ENCODE measurements at regions not wholly inside any gene's neighbourhood (a gene's known extent, or its start where the extent isn't known, plus 50 kb on each side); places are given as distances from the start of the nearest gene placed in this dataset.

GRCh38 chr2:66679442-66679841 is 244.5 kb downstream of the MEIS1 start:
- in situ Hi-C loops (cut with MboI; ENCODE audit: low sequenced_read_pairs, unreplicated experiment) = no loop called here
- no peak for TF ChIP-seq CTCF (IDR thresholded peaks at IDR 0.05; ENCODE audit: borderline replicate concordance, control extremely low read depth, extremely low read depth, insufficient read depth, missing control alignments)
- DNase-seq (ENCODE audit: low spot score) = no peak

GRCh38 chr2:66682476-66682875 is 247.6 kb downstream of the MEIS1 start:
- TF ChIP-seq CTCF (IDR thresholded peaks at IDR 0.05; ENCODE audit: borderline replicate concordance, control extremely low read depth, extremely low read depth, insufficient read depth, missing control alignments) = no peak
- in situ Hi-C loops (cut with MboI; ENCODE audit: low sequenced_read_pairs, unreplicated experiment) = no loop called here
- DNase-seq (ENCODE audit: low spot score) = no peak

GRCh38 chr2:66683064-66683463 is 248.1 kb downstream of the MEIS1 start:
- in situ Hi-C loops (cut with MboI; ENCODE audit: low sequenced_read_pairs, unreplicated experiment) = no loop called here
- TF ChIP-seq CTCF (IDR thresholded peaks at IDR 0.05; ENCODE audit: borderline replicate concordance, control extremely low read depth, extremely low read depth, insufficient read depth, missing control alignments) = no peak
- no peak for DNase-seq (ENCODE audit: low spot score)

GRCh38 chr2:66683599-66683998 is 248.7 kb downstream of the MEIS1 start:
- TF ChIP-seq CTCF (IDR thresholded peaks at IDR 0.05; ENCODE audit: borderline replicate concordance, control extremely low read depth, extremely low read depth, insufficient read depth, missing control alignments) = no peak
- DNase-seq (ENCODE audit: low spot score) = no peak
- in situ Hi-C loops (cut with MboI; ENCODE audit: low sequenced_read_pairs, unreplicated experiment) = no loop called here

GRCh38 chr2:66684289-66684688 is 249.4 kb downstream of the MEIS1 start:
- in situ Hi-C loops (cut with MboI; ENCODE audit: low sequenced_read_pairs, unreplicated experiment) = no loop called here
- no peak for TF ChIP-seq CTCF (IDR thresholded peaks at IDR 0.05; ENCODE audit: borderline replicate concordance, control extremely low read depth, extremely low read depth, insufficient read depth, missing control alignments)
- no peak for DNase-seq (ENCODE audit: low spot score)

GRCh38 chr2:66686755-66687154 is 251.8 kb downstream of the MEIS1 start:
- in situ Hi-C loops (cut with MboI; ENCODE audit: low sequenced_read_pairs, unreplicated experiment) = no loop called here
- DNase-seq (ENCODE audit: low spot score) = no peak

More at GRCh38 chr2:66686755-66687154, 251.8 kb downstream of the MEIS1 start:
- TF ChIP-seq CTCF (IDR thresholded peaks at IDR 0.05; ENCODE audit: borderline replicate concordance, control extremely low read depth, extremely low read depth, insufficient read depth, missing control alignments) = no peak

Measured in GM13976 (cell line).